CD4-positive, alpha-beta memory T cell (primary cell): ENCODE measurements at regions not wholly inside any gene's neighbourhood (a gene's known extent, or its start where the extent isn't known, plus 50 kb on each side); places are given as distances from the start of the nearest gene placed in this dataset.
A peak's percentile ranks its signal among the peaks of the same experiment; 100 is the strongest.
"Not testable (repeated sequence)": the region's sequence is repeated elsewhere in the genome, so short reads cannot be mapped to it uniquely, and the experiment has no call there.

ENCODE experiments used
- CTCF ChIA-PET: fragments of 350-600 bp; sonication (Branson Sonifier 250); formaldehyde crosslinking; loops from one replicate; lab custom pipeline; 2021; ENCODE audit warnings: inconsistent platforms; ENCODE audit not compliant: partially characterized antibody; lab: Charles Lee
- POLR2A ChIA-PET: fragments of 350-600 bp; sonication (Branson Sonifier 250); formaldehyde crosslinking; loops from one replicate; lab custom pipeline; 2021; ENCODE audit not compliant: partially characterized antibody; lab: Charles Lee
- DNase-seq, 5 donors: peaks; one replicate each; pipeline versions ENCODE4 v3.0.0 to v3.0.0-alpha.2; 2020 to 2022; ENCODE audit warnings: mixed read lengths in 1 of 5
- H3K27ac ChIP-seq: one replicate; pipeline ENCODE4 v1.7.0; 2013; ENCODE audit warnings: low read depth, low read length
- H3K27me3 ChIP-seq: 2 replicates; pipeline ENCODE4 v1.7.0; 2013; ENCODE audit warnings: mild to moderate bottlenecking, low read length, moderate library complexity; ENCODE audit not compliant: insufficient read depth
- H3K36me3 ChIP-seq: 2 replicates; pipeline ENCODE4 v1.7.0; 2013; ENCODE audit warnings: mild to moderate bottlenecking, low read length, moderate library complexity; ENCODE audit not compliant: insufficient read depth
- H3K4me1 ChIP-seq: 2 replicates; pipeline ENCODE4 v1.7.0; 2013; ENCODE audit warnings: mild to moderate bottlenecking, low read length, moderate library complexity; ENCODE audit not compliant: insufficient read depth
- H3K4me3 ChIP-seq, 2 donors: one replicate each; pipeline ENCODE4 v1.7.0; 2013; ENCODE audit warnings: low read length in 2 of 2, mild to moderate bottlenecking in 1 of 2
- H3K9me3 ChIP-seq, 2 donors: one replicate each; pipeline ENCODE4 v1.7.0; 2013; ENCODE audit warnings: low read length in 2 of 2, control low read depth in 1 of 2; ENCODE audit not compliant: control insufficient read depth in 1 of 2
- H3K27ac Mint-ChIP-seq, 7 donors: one replicate each; pipeline ENCODE4 v1.8.0; 2020 to 2021; ENCODE audit warnings: mixed read lengths in 7 of 7, mild to moderate bottlenecking in 6 of 7, inconsistent platforms in 3 of 7, moderate library complexity in 3 of 7
- H3K27me3 Mint-ChIP-seq, 2 donors: one replicate each; pipeline ENCODE4 v1.8.0; 2020 to 2021; ENCODE audit warnings: mixed read lengths in 2 of 2
- H3K36me3 Mint-ChIP-seq, 2 donors: one replicate each; pipeline ENCODE4 v1.8.0; 2020 to 2021; ENCODE audit warnings: mixed read lengths in 2 of 2, inconsistent platforms in 1 of 2, mild to moderate bottlenecking in 1 of 2
- H3K4me1 Mint-ChIP-seq, 4 donors: one replicate each; pipeline ENCODE4 v1.8.0; 2020 to 2021; ENCODE audit warnings: mixed read lengths in 4 of 4, mild to moderate bottlenecking in 1 of 4
- H3K4me3 Mint-ChIP-seq, 8 donors: one replicate each; pipeline ENCODE4 v1.8.0; 2020 to 2021; ENCODE audit warnings: mixed read lengths in 8 of 8, mild to moderate bottlenecking in 7 of 8, moderate library complexity in 6 of 8, inconsistent platforms in 3 of 8
- H3K9me3 Mint-ChIP-seq, 8 donors: one replicate each; pipeline ENCODE4 v1.8.0; 2020 to 2021; ENCODE audit warnings: mixed read lengths in 8 of 8, mild to moderate bottlenecking in 5 of 8, inconsistent platforms in 3 of 8, moderate library complexity in 1 of 8
- intact Hi-C: fragments of 100-400 bp; cut with micrococcal nuclease; formaldehyde crosslinking; loops from one replicate; pipeline ENCODE4 v1.15.1; 2023

DNA sequence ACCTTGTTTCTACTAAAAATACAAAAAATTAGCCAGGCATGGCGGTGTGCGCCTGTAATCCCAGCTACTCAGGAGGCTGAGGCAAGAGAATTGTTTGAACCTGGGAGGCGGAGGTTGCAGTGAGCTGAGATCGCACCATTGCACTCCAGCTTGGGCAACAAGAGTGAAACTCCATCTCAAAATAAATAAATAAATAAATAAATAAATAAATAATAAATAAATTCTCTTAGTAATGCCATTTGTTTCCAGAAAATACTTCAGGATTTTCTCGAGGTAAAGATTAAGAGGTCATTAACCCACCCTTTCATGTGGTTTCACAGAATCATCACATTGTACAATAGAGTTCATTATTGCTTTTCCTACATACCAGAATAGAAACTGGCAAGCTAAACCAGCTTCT lies 68.5 kb upstream of the JAK1 start:
- H3K4me3 ChIP-seq, H3K27ac ChIP-seq, H3K4me3 Mint-ChIP-seq, intact Hi-C loops, H3K27me3 Mint-ChIP-seq, H3K4me1 ChIP-seq, H3K9me3 Mint-ChIP-seq, H3K27me3 ChIP-seq, H3K9me3 ChIP-seq, H3K36me3 ChIP-seq, H3K27ac Mint-ChIP-seq, DNase-seq, H3K4me1 Mint-ChIP-seq: not testable (repeated sequence)
- ChIA-PET CTCF (interaction anchor here (1.0 kb wide), 1 partner anchor 41 kb away, joined by 3 read pairs; no protein-coding TSS in a partner anchor), POLR2A (interaction anchor here (0.9 to 1.5 kb wide), 3 partner anchors 10 to 68 kb away, joined by 3 to 6 read pairs (median 4); partner anchors contain the start of gene JAK1)
- peaks cover 14 to 21% of the 10 kb centered on the region in 2 donors for H3K36me3 Mint-ChIP-seq

DNA sequence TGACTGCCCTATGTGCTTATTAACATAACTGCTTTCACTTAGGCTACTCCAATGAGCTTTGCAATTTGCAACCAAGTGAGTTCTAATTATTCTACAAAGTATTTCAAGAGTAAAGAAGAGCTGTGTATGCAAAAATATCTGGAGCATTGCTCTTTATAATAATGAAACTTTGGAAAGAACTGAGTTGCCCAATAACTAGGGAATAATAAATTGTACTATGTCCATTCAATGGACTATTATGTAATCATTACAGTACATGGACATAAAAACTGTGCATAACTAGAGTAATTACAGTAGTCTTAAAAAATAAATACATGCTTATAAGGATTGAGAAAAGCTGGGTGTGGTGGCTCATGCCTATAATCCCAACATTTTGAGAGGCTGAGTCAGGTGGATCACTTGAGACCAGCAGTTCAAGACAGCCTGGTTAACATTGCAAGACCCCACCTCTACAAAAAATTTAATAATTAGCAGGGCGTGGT lies 70.3 kb upstream of the JAK1 start:
- Histone ChIP-seq H3K4me3 (no peak overlapping the region), H3K9me3 (no peaks in the 10 kb centered on the region), H3K27me3 (no peaks in the 10 kb centered on the region), H3K36me3 (no peaks in the 10 kb centered on the region), H3K27ac (no peak overlapping the region), H3K4me1 (no peaks in the 10 kb centered on the region)
- Mint-ChIP-seq H3K27me3 (no peaks in the 10 kb centered on the region), H3K36me3 (peaks cover 17 to 21% of the 10 kb centered on the region in 2 donors), H3K27ac (peak overlapping the region in 1 of 7 donors; percentile 53), H3K9me3 (no peaks in the 10 kb centered on the region), H3K4me1 (peaks cover 0 to 4% (median 2%) of the 10 kb centered on the region in 4 donors), H3K4me3 (no peak overlapping the region)
- CTCF ChIA-PET: interaction anchor here (1.1 to 1.5 kb wide), 3 partner anchors 10 to 212 kb away, joined by 3 to 5 read pairs (median 3); no protein-coding TSS in a partner anchor
- intact Hi-C loops: no loop called here
- POLR2A ChIA-PET: interaction anchor here (1.1 to 1.3 kb wide), 2 partner anchors 9 to 12 kb away, joined by 3 read pairs; no protein-coding TSS in a partner anchor
- no peak for DNase-seq

DNA sequence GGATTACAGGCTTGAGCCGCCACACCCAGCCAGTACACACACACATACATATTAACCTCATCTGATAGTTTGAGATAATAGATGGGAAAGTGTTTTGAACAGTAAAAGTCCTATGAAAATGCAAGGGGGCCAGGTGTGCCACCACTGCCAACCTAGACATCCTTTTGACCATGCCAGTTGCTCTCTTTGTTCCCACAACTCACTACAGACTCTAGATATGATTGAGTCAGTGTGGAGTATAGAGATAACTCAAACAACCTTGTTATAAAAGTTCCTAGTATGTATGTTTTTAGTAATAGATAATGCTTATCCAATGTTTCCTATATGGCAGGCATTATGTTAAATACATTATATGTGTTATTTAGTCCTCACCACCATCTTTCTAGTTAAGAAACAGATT lies 72.7 kb upstream of the JAK1 start:
- H3K9me3 ChIP-seq: no peaks in the 10 kb centered on the region
- ChIA-PET CTCF (no interaction called here), POLR2A (no interaction called here)
- H3K36me3 ChIP-seq: no peaks in the 10 kb centered on the region
- H3K4me1 ChIP-seq: no peaks in the 10 kb centered on the region
- no peak overlapping the region for H3K27ac Mint-ChIP-seq
- DNase-seq: no peak
- H3K4me3 ChIP-seq: no peak overlapping the region
- no peaks in the 10 kb centered on the region for H3K27me3 ChIP-seq
- H3K4me3 Mint-ChIP-seq: no peak overlapping the region
- H3K4me1 Mint-ChIP-seq: peaks cover 2 to 6% (median 3%) of the 10 kb centered on the region in 4 donors
- H3K9me3 Mint-ChIP-seq: no peaks in the 10 kb centered on the region
- no peak overlapping the region for H3K27ac ChIP-seq
- peaks cover 11 to 15% of the 10 kb centered on the region in 2 donors for H3K36me3 Mint-ChIP-seq
- intact Hi-C loops: no loop called here
- H3K27me3 Mint-ChIP-seq: no peaks in the 10 kb centered on the region

DNA sequence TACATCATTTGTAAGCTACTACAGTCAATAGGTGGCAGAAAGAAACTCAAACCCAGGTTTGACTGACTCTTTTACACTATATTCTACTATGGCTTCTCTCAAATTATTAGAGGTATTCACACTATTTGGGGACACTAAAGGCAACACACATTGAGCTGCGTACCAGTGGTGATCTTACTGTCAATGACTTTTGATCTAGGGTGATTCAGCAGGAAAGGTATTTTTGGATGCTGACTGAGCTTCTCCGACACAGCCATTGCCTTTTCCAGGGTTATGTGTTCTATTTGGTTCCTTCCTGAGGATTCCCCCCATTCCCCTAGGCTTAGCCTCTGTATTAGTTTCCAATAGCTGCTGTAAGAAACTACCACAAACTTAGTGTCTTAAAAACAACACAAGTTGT lies 73.2 kb upstream of the JAK1 start:
- Mint-ChIP-seq H3K4me3 (no peak overlapping the region), H3K27ac (no peak overlapping the region), H3K4me1 (peaks cover 7 to 10% (median 7%) of the 10 kb centered on the region in 4 donors), H3K9me3 (no peaks in the 10 kb centered on the region), H3K27me3 (no peaks in the 10 kb centered on the region), H3K36me3 (peaks cover 8 to 16% of the 10 kb centered on the region in 2 donors)
- H3K27ac ChIP-seq: no peak overlapping the region
- no peaks in the 10 kb centered on the region for H3K36me3 ChIP-seq
- H3K4me3 ChIP-seq: no peak overlapping the region
- CTCF ChIA-PET: no interaction called here
- no peak for DNase-seq
- intact Hi-C loops: no loop called here
- no peaks in the 10 kb centered on the region for H3K4me1 ChIP-seq
- POLR2A ChIA-PET: no interaction called here
- H3K9me3 ChIP-seq: no peaks in the 10 kb centered on the region
- H3K27me3 ChIP-seq: no peaks in the 10 kb centered on the region

DNA sequence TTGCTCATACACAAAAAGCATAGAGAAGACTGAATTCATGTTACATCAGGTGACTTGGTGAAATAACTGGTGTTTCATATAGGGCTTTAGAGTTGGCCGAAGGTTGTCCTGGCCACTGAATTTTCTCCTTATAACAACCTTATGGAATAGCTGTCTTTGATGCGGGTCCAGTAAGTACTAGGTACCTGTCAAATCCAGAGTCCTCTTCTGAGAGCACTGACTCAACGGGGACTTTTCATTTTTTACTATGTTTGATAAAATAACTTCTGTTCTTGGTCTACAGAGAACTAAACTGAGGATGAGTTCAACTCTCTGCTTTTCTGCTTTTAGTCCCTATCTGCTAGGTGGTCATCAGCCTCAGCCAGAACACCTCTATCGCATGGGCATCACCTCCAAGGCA lies 76.1 kb upstream of the JAK1 start:
- no peak overlapping the region for H3K4me3 Mint-ChIP-seq
- H3K9me3 Mint-ChIP-seq: no peaks in the 10 kb centered on the region
- no peak for DNase-seq
- intact Hi-C loops: no loop called here
- H3K27ac Mint-ChIP-seq: peak overlapping the region in 2 of 7 donors; percentile 56 to 61
- peaks cover 5 to 8% of the 10 kb centered on the region in 2 donors for H3K36me3 Mint-ChIP-seq
- H3K27ac ChIP-seq: no peak overlapping the region
- H3K27me3 Mint-ChIP-seq: no peaks in the 10 kb centered on the region
- no peaks in the 10 kb centered on the region for H3K36me3 ChIP-seq
- ChIA-PET CTCF (no interaction called here), POLR2A (no interaction called here)
- H3K4me1 Mint-ChIP-seq: peaks cover 13 to 28% (median 17%) of the 10 kb centered on the region in 4 donors
- no peaks in the 10 kb centered on the region for H3K9me3 ChIP-seq
- H3K27me3 ChIP-seq: no peaks in the 10 kb centered on the region
- no peaks in the 10 kb centered on the region for H3K4me1 ChIP-seq
- H3K4me3 ChIP-seq: no peak overlapping the region

DNA sequence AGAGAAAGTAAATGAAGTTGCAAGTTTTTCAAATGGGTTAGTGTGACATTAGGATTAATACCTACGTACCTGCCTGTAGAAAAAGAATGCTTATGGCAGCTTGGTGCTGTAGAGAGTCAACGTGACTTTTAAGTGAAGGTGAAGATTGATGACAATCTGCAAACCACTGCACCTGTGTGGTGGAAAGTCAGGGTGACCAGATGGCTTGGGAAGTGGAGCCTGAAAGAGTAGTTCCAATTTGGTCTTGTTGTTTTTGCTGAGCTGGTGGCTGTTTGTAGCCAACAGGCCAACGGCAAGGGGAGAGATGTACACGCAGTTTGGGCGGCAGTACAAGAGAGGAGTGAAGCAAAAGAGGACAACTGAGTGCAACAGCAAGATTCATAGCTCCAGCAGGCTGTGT lies 78.1 kb upstream of the JAK1 start:
- Mint-ChIP-seq H3K4me3 (no peak overlapping the region), H3K27me3 (no peaks in the 10 kb centered on the region), H3K36me3 (peaks cover 5 to 8% of the 10 kb centered on the region in 2 donors), H3K4me1 (peaks cover 24 to 47% (median 32%) of the 10 kb centered on the region in 4 donors), H3K27ac (peak overlapping the region in 4 of 7 donors; percentile 17 to 61 (median 37)), H3K9me3 (no peaks in the 10 kb centered on the region)
- intact Hi-C loops: no loop called here
- POLR2A ChIA-PET: interaction anchor here (1.4 kb wide), 1 partner anchor 9 kb away, joined by 6 read pairs; no protein-coding TSS in a partner anchor
- H3K27me3 ChIP-seq: no peaks in the 10 kb centered on the region
- H3K36me3 ChIP-seq: no peaks in the 10 kb centered on the region
- no peaks in the 10 kb centered on the region for H3K9me3 ChIP-seq
- no peak overlapping the region for H3K4me3 ChIP-seq
- H3K4me1 ChIP-seq: peaks cover 6% of the 10 kb centered on the region
- CTCF ChIA-PET: interaction anchor here (3.9 kb wide), 1 partner anchor 32 kb away, joined by 22 read pairs; no protein-coding TSS in a partner anchor
- no peak for DNase-seq
- H3K27ac ChIP-seq: no peak overlapping the region

DNA sequence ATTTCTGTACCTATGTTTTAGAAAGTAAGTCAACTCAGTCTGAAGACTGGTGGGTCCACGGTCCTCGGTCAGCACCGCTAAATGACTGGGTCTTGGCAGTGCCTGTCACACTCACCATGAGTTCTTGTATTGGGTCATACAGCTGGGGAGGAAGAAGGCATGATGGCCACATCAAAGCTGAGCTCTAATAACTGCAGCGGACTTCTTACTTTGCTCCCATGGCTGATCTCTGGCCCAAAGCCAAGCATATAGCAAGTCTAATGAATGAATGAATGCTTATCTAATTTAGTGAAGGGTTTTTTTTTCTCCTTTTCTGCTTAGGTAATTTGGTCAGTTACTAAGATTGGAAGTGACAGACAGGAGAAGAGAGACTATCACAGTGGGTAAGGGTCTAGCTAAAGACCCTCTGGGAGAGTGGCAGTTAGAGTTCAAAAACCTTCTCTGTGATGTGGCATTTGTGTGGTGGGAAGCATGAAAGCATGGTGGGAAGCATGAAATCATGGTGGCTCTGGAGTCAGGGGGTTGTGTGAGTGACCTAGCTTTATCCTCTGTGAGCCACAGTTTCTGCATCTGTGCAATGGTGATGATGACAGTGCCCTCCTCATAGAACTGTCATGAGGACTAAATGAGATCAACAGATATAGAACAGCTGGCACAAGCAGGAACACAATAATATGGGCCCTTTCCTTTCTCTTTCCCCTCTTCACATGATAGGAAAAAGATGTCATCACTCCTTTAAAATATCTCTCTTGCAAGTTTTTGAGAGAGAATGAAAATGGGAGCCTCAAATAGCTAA lies 78.9 kb upstream of the JAK1 start:
- no peak overlapping the region for H3K4me3 ChIP-seq
- ChIA-PET CTCF (interaction anchor here (1.8 to 3.9 kb wide), 2 partner anchors 31 to 152 kb away, joined by 4 to 22 read pairs; no protein-coding TSS in a partner anchor), POLR2A (interaction anchor here (1.1 to 1.4 kb wide), 2 partner anchors 8 to 10 kb away, joined by 3 to 6 read pairs; no protein-coding TSS in a partner anchor)
- no peaks in the 10 kb centered on the region for H3K9me3 Mint-ChIP-seq
- intact Hi-C loops: no loop called here
- H3K4me1 Mint-ChIP-seq: peaks cover 32 to 55% (median 39%) of the 10 kb centered on the region in 4 donors
- H3K27me3 Mint-ChIP-seq: no peaks in the 10 kb centered on the region
- no peaks in the 10 kb centered on the region for H3K9me3 ChIP-seq
- H3K27me3 ChIP-seq: no peaks in the 10 kb centered on the region
- peak overlapping the region in 5 of 7 donors; percentile 18 to 50 (median 36) for H3K27ac Mint-ChIP-seq
- peaks cover 5 to 8% of the 10 kb centered on the region in 2 donors for H3K36me3 Mint-ChIP-seq
- H3K27ac ChIP-seq: no peak overlapping the region
- H3K4me3 Mint-ChIP-seq: no peak overlapping the region
- no peak for DNase-seq
- H3K36me3 ChIP-seq: no peaks in the 10 kb centered on the region
- H3K4me1 ChIP-seq: peaks cover 14% of the 10 kb centered on the region
